Activated gamma-delta T cell treated with Interleukin-2 at 50 U/mL for 16 hours (primary cell): ENCODE measurements at regions not wholly inside any gene's neighbourhood (a gene's known extent, or its start where the extent isn't known, plus 50 kb on each side); places are given as distances from the start of the nearest gene placed in this dataset.
"Not testable (repeated sequence)": the region's sequence is repeated elsewhere in the genome, so short reads cannot be mapped to it uniquely, and the experiment has no call there.

Experiments used
- DNase-seq: peaks from one replicate; pipeline ENCODE4 v3.0.0-alpha.2; 2020

GRCh38 chr3:102038477-102039142 lies 189.3 kb downstream of the NFKBIZ start:
- no peak for DNase-seq

- DNase-seq: not testable (repeated sequence)
These were observed 190.8 kb downstream of the NFKBIZ start for GRCh38 chr3:102040144-102040543.

GRCh38 chr3:102053375-102053989 lies 204.2 kb downstream of the NFKBIZ start:
- DNase-seq: no peak

GRCh38 chr3:102054543-102055080 lies 205.3 kb downstream of the NFKBIZ start:
- DNase-seq: no peak

- no peak for DNase-seq
These were observed 208.6 kb downstream of the NFKBIZ start for GRCh38 chr3:102057781-102058421.

- DNase-seq: no peak
These were observed 210.0 kb downstream of the NFKBIZ start for GRCh38 chr3:102059145-102059943.

GRCh38 chr3:102060814-102061213 lies 211.5 kb downstream of the NFKBIZ start:
- no peak for DNase-seq

GRCh38 chr3:102063572-102063971 lies 214.3 kb downstream of the NFKBIZ start:
- DNase-seq: no peak

- DNase-seq: no peak
These were observed 217.2 kb downstream of the NFKBIZ start for GRCh38 chr3:102066470-102066869.

- no peak for DNase-seq
These were observed 219.0 kb downstream of the NFKBIZ start for GRCh38 chr3:102068327-102068726.

GRCh38 chr3:102068736-102069135 lies 219.4 kb downstream of the NFKBIZ start:
- DNase-seq: no peak

GRCh38 chr3:102069211-102069662 lies 219.9 kb downstream of the NFKBIZ start:
- DNase-seq: no peak

- DNase-seq: no peak
These were observed 225.6 kb downstream of the NFKBIZ start for GRCh38 chr3:102074946-102075345.

- DNase-seq: no peak
These were observed 229.1 kb downstream of the NFKBIZ start for GRCh38 chr3:102078401-102078800.

- no peak for DNase-seq
These were observed 229.8 kb downstream of the NFKBIZ start for GRCh38 chr3:102078854-102079808.

GRCh38 chr3:102079809-102080197 lies 230.5 kb downstream of the NFKBIZ start:
- no peak for DNase-seq

- no peak for DNase-seq
These were observed 232.4 kb downstream of the NFKBIZ start for GRCh38 chr3:102081572-102082289.

GRCh38 chr3:102083473-102083872 lies 234.2 kb downstream of the NFKBIZ start:
- DNase-seq: no peak

GRCh38 chr3:102084006-102084405 lies 234.7 kb downstream of the NFKBIZ start:
- no peak for DNase-seq

GRCh38 chr3:102084704-102085103 lies 235.4 kb downstream of the NFKBIZ start:
- DNase-seq: no peak
